Epithelial cell of proximal tubule (primary cell): ENCODE measurements at regions not wholly inside any gene's neighbourhood (a gene's known extent, or its start where the extent isn't known, plus 50 kb on each side); places are given as distances from the start of the nearest gene placed in this dataset.

Experiments
- DNase-seq: peaks from one replicate; pipeline ENCODE4 v3.0.0-alpha.2; 2011; ENCODE audit warnings: low read depth
- H3K4me3 ChIP-seq: 2 replicates; pipeline ENCODE4 v1.5.1; 2011; ENCODE audit warnings: low read depth, mild to moderate bottlenecking, low read length
- CTCF ChIP-seq: conservative IDR thresholded peaks from 2 replicates; pipeline ENCODE4 v1.5.1; 2012; ENCODE audit warnings: low read depth, mild to moderate bottlenecking, low read length

GRCh38 chr7:119472408-119473038, 800.5 kb upstream of the KCND2 start:
- no peak for DNase-seq

GRCh38 chr7:119482209-119482608, 790.8 kb upstream of the KCND2 start:
- no peak overlapping the region for H3K4me3 ChIP-seq
- TF ChIP-seq CTCF: peak; percentile 62
- DNase-seq: no peak

More at GRCh38 chr7:119472408-119473038, 800.5 kb upstream of the KCND2 start:
- no peak overlapping the region for H3K4me3 ChIP-seq
- TF ChIP-seq CTCF: no peak

- no peak overlapping the region for H3K4me3 ChIP-seq
- no peak for TF ChIP-seq CTCF
- DNase-seq: no peak
These were observed 790.3 kb upstream of the KCND2 start for GRCh38 chr7:119482671-119483070.

GRCh38 chr7:119483364-119483763, 789.6 kb upstream of the KCND2 start:
- no peak overlapping the region for H3K4me3 ChIP-seq
- DNase-seq: no peak
- TF ChIP-seq CTCF: no peak

- DNase-seq: no peak
- no peak overlapping the region for H3K4me3 ChIP-seq
- no peak for TF ChIP-seq CTCF
These were observed 758.6 kb upstream of the KCND2 start for GRCh38 chr7:119514326-119514725.

GRCh38 chr7:119515214-119515613, 757.8 kb upstream of the KCND2 start:
- no peak for DNase-seq
- H3K4me3 ChIP-seq: no peak overlapping the region
- TF ChIP-seq CTCF: no peak

- DNase-seq: no peak
- no peak overlapping the region for H3K4me3 ChIP-seq
These were observed 757.0 kb upstream of the KCND2 start for GRCh38 chr7:119515962-119516361.

More at GRCh38 chr7:119515962-119516361, 757.0 kb upstream of the KCND2 start:
- no peak for TF ChIP-seq CTCF
